ENCODE measurements at regions not wholly inside any gene's neighbourhood (a gene's known extent, or its start where the extent isn't known, plus 50 kb on each side); places are given as distances from the start of the nearest gene placed in this dataset.

GRCh38 chr2:117631152-117631945, 183.1 kb upstream of the DDX18 start:
- no peak overlapping the region for H3K4me3 ChIP-seq (ENCODE audit: low read length in 2 of 2)
- H3K27ac ChIP-seq (ENCODE audit: low read depth in 1 of 2, low read length in 1 of 2) = no peak overlapping the region
- H3K9me3 ChIP-seq (ENCODE audit: control insufficient read depth in 2 of 2, insufficient read depth in 1 of 2, low read length in 1 of 2) = no peaks in the 10 kb centered on the region
- H3K27me3 ChIP-seq (ENCODE audit: control insufficient read depth in 2 of 2, insufficient read depth in 1 of 2, low read length in 1 of 2) = no peaks in the 10 kb centered on the region
- H3K4me1 ChIP-seq (ENCODE audit: control insufficient read depth in 2 of 2, insufficient read depth in 2 of 2, low read length in 2 of 2) = no peaks in the 10 kb centered on the region
- no peaks in the 10 kb centered on the region for H3K36me3 ChIP-seq (ENCODE audit: control insufficient read depth in 2 of 2, insufficient read depth in 2 of 2, low read length in 1 of 2)
- 87% methylated on average over 5 of the region's 5 CpGs for WGBS
- DNase-seq (ENCODE audit: low read depth in 6 of 9, low spot score in 9 of 9) = no peak

DNA sequence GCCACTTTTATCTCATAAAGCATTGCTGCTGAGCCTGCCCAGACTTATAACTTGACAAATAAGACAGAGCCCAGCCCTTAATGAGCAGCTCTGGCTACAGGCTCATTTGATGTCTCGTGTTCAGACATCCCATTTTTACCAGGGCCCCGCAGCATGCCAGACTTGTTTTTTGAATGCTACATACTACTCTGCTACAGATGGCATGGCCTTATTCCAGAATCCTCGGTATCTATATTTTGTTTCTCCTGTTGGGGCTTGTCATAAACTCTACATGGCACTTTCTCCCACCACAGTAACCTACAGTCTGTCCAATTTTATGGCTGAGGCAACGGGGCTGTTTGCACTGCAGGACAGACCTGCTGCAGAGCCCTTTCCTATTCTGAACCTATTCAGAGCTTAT, 179.0 kb upstream of the DDX18 start:
- Histone ChIP-seq H3K9me3 (ENCODE audit: control insufficient read depth in 2 of 2, insufficient read depth in 1 of 2, low read length in 1 of 2) (no peaks in the 10 kb centered on the region), H3K36me3 (ENCODE audit: control insufficient read depth in 2 of 2, insufficient read depth in 2 of 2, low read length in 1 of 2) (no peaks in the 10 kb centered on the region), H3K27me3 (ENCODE audit: control insufficient read depth in 2 of 2, insufficient read depth in 1 of 2, low read length in 1 of 2) (no peaks in the 10 kb centered on the region), H3K4me3 (ENCODE audit: low read length in 2 of 2) (no peak overlapping the region), H3K4me1 (ENCODE audit: control insufficient read depth in 2 of 2, insufficient read depth in 2 of 2, low read length in 2 of 2) (no peaks in the 10 kb centered on the region), H3K27ac (ENCODE audit: low read depth in 1 of 2, low read length in 1 of 2) (no peak overlapping the region)
- no peak for DNase-seq (ENCODE audit: low read depth in 6 of 9, low spot score in 9 of 9)
- 57% methylated on average over 4 of the region's 4 CpGs for WGBS

DNA sequence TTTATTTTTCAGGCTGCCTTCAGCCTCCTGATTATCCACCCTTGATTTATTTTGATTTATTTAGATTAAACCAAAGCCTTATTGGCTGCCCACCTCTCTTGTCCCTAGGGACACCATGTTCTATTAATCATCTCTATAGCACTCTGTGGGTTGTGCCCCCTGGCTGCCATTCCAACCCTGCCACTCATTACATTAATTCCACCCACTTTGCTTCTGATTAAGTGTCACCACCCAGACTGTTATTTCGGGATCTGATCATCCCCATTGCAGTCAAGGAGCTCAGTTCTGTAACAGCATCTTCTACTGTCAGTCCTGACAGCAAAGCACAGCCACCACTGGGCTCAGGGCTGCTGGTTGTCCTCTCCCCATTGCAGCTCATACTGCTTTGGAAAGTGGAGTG, 175.1 kb upstream of the DDX18 start:
- Histone ChIP-seq H3K4me3 (ENCODE audit: low read length in 2 of 2) (no peak overlapping the region), H3K27ac (ENCODE audit: low read depth in 1 of 2, low read length in 1 of 2) (no peak overlapping the region), H3K4me1 (ENCODE audit: control insufficient read depth in 2 of 2, insufficient read depth in 2 of 2, low read length in 2 of 2) (no peaks in the 10 kb centered on the region), H3K9me3 (ENCODE audit: control insufficient read depth in 2 of 2, insufficient read depth in 1 of 2, low read length in 1 of 2) (no peaks in the 10 kb centered on the region), H3K36me3 (ENCODE audit: control insufficient read depth in 2 of 2, insufficient read depth in 2 of 2, low read length in 1 of 2) (no peaks in the 10 kb centered on the region), H3K27me3 (ENCODE audit: control insufficient read depth in 2 of 2, insufficient read depth in 1 of 2, low read length in 1 of 2) (no peaks in the 10 kb centered on the region)
- WGBS = 80% methylated on average over 1 of the region's 1 CpG
- DNase-seq (ENCODE audit: low read depth in 6 of 9, low spot score in 9 of 9) = no peak

DNA sequence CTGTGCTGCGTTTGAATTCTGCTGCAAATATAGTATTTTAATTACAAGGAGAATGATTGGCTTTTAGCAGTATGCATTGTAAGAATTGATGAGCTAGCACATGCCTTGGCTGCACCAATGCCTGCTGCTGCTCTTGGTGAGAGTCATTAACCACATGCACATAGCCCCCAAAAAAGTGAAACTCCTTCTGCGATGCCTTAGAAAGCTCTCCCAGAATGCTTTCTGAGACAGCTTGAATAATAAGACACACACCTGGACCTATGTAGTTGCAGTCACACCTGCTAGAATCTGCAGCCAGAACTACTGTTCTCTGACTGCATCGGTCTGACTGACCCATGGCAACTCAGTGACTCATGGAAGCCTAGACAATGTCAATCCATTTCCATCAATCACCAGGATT, 170.1 kb upstream of the DDX18 start:
- no peaks in the 10 kb centered on the region for H3K9me3 ChIP-seq (ENCODE audit: control insufficient read depth in 2 of 2, insufficient read depth in 1 of 2, low read length in 1 of 2)
- no peak overlapping the region for H3K27ac ChIP-seq (ENCODE audit: low read depth in 1 of 2, low read length in 1 of 2)
- no peaks in the 10 kb centered on the region for H3K36me3 ChIP-seq (ENCODE audit: control insufficient read depth in 2 of 2, insufficient read depth in 2 of 2, low read length in 1 of 2)
- 79% methylated on average over 3 of the region's 3 CpGs for WGBS
- no peaks in the 10 kb centered on the region for H3K27me3 ChIP-seq (ENCODE audit: control insufficient read depth in 2 of 2, insufficient read depth in 1 of 2, low read length in 1 of 2)
- H3K4me1 ChIP-seq (ENCODE audit: control insufficient read depth in 2 of 2, insufficient read depth in 2 of 2, low read length in 2 of 2) = no peaks in the 10 kb centered on the region
- DNase-seq (ENCODE audit: low read depth in 6 of 9, low spot score in 9 of 9) = no peak
- H3K4me3 ChIP-seq (ENCODE audit: low read length in 2 of 2) = no peak overlapping the region

DNA sequence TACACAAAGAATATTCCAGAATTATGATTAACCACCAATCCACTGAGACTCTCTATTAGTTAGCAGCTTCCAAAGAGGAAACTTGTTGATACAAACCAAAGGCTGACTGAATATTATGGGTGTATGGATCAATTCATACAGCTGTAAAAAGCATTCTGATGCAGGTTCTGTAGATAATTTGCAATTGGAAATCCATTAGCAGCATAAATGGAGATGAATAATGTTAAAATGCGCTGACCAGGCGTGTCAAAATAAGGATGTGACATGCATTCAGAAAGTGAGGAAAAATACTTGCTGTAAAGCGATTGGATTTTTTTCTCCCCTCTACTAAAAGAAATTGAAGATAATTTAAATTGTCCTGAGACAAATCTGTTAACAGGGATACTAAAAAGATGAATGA, 169.0 kb upstream of the DDX18 start:
- no peak for DNase-seq (ENCODE audit: low read depth in 6 of 9, low spot score in 9 of 9)
- Histone ChIP-seq H3K4me1 (ENCODE audit: control insufficient read depth in 2 of 2, insufficient read depth in 2 of 2, low read length in 2 of 2) (no peaks in the 10 kb centered on the region), H3K9me3 (ENCODE audit: control insufficient read depth in 2 of 2, insufficient read depth in 1 of 2, low read length in 1 of 2) (no peaks in the 10 kb centered on the region), H3K27ac (ENCODE audit: low read depth in 1 of 2, low read length in 1 of 2) (no peak overlapping the region), H3K4me3 (ENCODE audit: low read length in 2 of 2) (no peak overlapping the region), H3K36me3 (ENCODE audit: control insufficient read depth in 2 of 2, insufficient read depth in 2 of 2, low read length in 1 of 2) (no peaks in the 10 kb centered on the region), H3K27me3 (ENCODE audit: control insufficient read depth in 2 of 2, insufficient read depth in 1 of 2, low read length in 1 of 2) (no peaks in the 10 kb centered on the region)
- 82% methylated on average over 3 of the region's 3 CpGs for WGBS

- WGBS = 75% methylated on average over 1 of the region's 1 CpG
- H3K27ac ChIP-seq (ENCODE audit: low read depth in 1 of 2, low read length in 1 of 2) = no peak overlapping the region
- H3K27me3 ChIP-seq (ENCODE audit: control insufficient read depth in 2 of 2, insufficient read depth in 1 of 2, low read length in 1 of 2) = no peaks in the 10 kb centered on the region
- no peak overlapping the region for H3K4me3 ChIP-seq (ENCODE audit: low read length in 2 of 2)
- no peak for DNase-seq (ENCODE audit: low read depth in 6 of 9, low spot score in 9 of 9)
- no peaks in the 10 kb centered on the region for H3K4me1 ChIP-seq (ENCODE audit: control insufficient read depth in 2 of 2, insufficient read depth in 2 of 2, low read length in 2 of 2)
- H3K9me3 ChIP-seq (ENCODE audit: control insufficient read depth in 2 of 2, insufficient read depth in 1 of 2, low read length in 1 of 2) = no peaks in the 10 kb centered on the region
- H3K36me3 ChIP-seq (ENCODE audit: control insufficient read depth in 2 of 2, insufficient read depth in 2 of 2, low read length in 1 of 2) = no peaks in the 10 kb centered on the region
Observed at GRCh38 chr2:117646099-117646498, 168.4 kb upstream of the DDX18 start.

- no peaks in the 10 kb centered on the region for H3K36me3 ChIP-seq (ENCODE audit: control insufficient read depth in 2 of 2, insufficient read depth in 2 of 2, low read length in 1 of 2)
- no peak overlapping the region for H3K27ac ChIP-seq (ENCODE audit: low read depth in 1 of 2, low read length in 1 of 2)
- WGBS = 88% methylated on average over 1 of the region's 1 CpG
- H3K27me3 ChIP-seq (ENCODE audit: control insufficient read depth in 2 of 2, insufficient read depth in 1 of 2, low read length in 1 of 2) = no peaks in the 10 kb centered on the region
- no peak overlapping the region for H3K4me3 ChIP-seq (ENCODE audit: low read length in 2 of 2)
- H3K4me1 ChIP-seq (ENCODE audit: control insufficient read depth in 2 of 2, insufficient read depth in 2 of 2, low read length in 2 of 2) = no peaks in the 10 kb centered on the region
- no peak for DNase-seq (ENCODE audit: low read depth in 6 of 9, low spot score in 9 of 9)
- H3K9me3 ChIP-seq (ENCODE audit: control insufficient read depth in 2 of 2, insufficient read depth in 1 of 2, low read length in 1 of 2) = no peaks in the 10 kb centered on the region
Observed at GRCh38 chr2:117646872-117647271, 167.6 kb upstream of the DDX18 start.

DNA sequence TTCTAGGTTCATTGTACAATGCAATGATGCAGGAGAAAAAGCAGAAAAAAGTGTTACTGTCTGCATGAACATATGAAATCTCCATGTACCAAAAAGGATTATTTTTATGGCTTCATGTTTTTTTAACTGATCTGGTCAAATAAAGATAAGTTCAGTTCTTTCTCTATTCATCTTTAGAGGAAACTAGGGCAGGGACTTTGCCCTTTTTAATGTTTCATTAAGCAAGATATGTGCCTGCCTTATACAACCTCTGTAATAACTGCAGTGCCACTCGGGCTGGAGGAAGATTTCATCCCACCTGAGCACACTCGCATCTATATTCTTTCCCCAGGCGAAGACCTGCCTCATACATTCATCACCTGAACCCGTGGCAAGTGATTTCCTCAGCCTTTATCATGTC, 157.9 kb upstream of the DDX18 start:
- no peaks in the 10 kb centered on the region for H3K9me3 ChIP-seq (ENCODE audit: control insufficient read depth in 2 of 2, insufficient read depth in 1 of 2, low read length in 1 of 2)
- no peak for DNase-seq (ENCODE audit: low read depth in 6 of 9, low spot score in 9 of 9)
- 73% methylated on average over 4 of the region's 4 CpGs for WGBS
- H3K27me3 ChIP-seq (ENCODE audit: control insufficient read depth in 2 of 2, insufficient read depth in 1 of 2, low read length in 1 of 2) = no peaks in the 10 kb centered on the region
- no peak overlapping the region for H3K4me3 ChIP-seq (ENCODE audit: low read length in 2 of 2)
- H3K27ac ChIP-seq (ENCODE audit: low read depth in 1 of 2, low read length in 1 of 2) = no peak overlapping the region
- no peaks in the 10 kb centered on the region for H3K4me1 ChIP-seq (ENCODE audit: control insufficient read depth in 2 of 2, insufficient read depth in 2 of 2, low read length in 2 of 2)
- no peaks in the 10 kb centered on the region for H3K36me3 ChIP-seq (ENCODE audit: control insufficient read depth in 2 of 2, insufficient read depth in 2 of 2, low read length in 1 of 2)

DNA sequence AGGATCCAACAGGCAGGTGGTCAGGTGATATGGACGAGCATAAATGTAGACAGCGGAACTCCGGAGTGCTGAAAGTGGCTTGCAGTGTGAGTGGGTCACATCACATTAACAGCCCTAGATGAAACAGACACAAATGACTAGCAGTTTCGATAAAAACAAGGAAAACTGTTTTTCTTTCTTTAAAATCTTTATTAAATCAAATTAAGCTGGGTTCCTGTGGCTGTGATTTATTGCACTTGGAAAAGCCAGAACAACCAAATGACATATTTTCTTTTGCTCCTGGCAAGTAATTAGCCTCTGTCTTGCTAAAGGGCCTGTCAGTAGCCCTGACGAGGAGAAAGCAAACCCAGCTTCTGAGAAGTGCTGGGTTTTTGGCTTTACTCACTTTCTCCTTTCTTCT, 152.9 kb upstream of the DDX18 start:
- H3K27ac ChIP-seq (ENCODE audit: low read depth in 1 of 2, low read length in 1 of 2) = no peak overlapping the region
- DNase-seq (ENCODE audit: low read depth in 6 of 9, low spot score in 9 of 9) = no peak
- 69% methylated on average over 5 of the region's 5 CpGs for WGBS
- H3K4me3 ChIP-seq (ENCODE audit: low read length in 2 of 2) = no peak overlapping the region
- H3K4me1 ChIP-seq (ENCODE audit: control insufficient read depth in 2 of 2, insufficient read depth in 2 of 2, low read length in 2 of 2) = no peaks in the 10 kb centered on the region
- no peaks in the 10 kb centered on the region for H3K9me3 ChIP-seq (ENCODE audit: control insufficient read depth in 2 of 2, insufficient read depth in 1 of 2, low read length in 1 of 2)
- H3K36me3 ChIP-seq (ENCODE audit: control insufficient read depth in 2 of 2, insufficient read depth in 2 of 2, low read length in 1 of 2) = no peaks in the 10 kb centered on the region
- no peaks in the 10 kb centered on the region for H3K27me3 ChIP-seq (ENCODE audit: control insufficient read depth in 2 of 2, insufficient read depth in 1 of 2, low read length in 1 of 2)

Data from thymus (tissue), 11 donors.